Brain microvascular endothelial cell (primary cell): ENCODE measurements at regions not wholly inside any gene's neighbourhood (a gene's known extent, or its start where the extent isn't known, plus 50 kb on each side); places are given as distances from the start of the nearest gene placed in this dataset.

Experiments
- DNase-seq: peaks from one replicate; pipeline ENCODE4 v3.0.0-alpha.2; 2020
- H3K27ac ChIP-seq: fragments of 250-450 bp; sonication (Bioruptor Pico); 2 replicates; pipeline ENCODE4 v1.5.1; 2020; ENCODE audit warnings: mild to moderate bottlenecking, moderate library complexity
- H3K27me3 ChIP-seq: fragments of 250-450 bp; sonication (Bioruptor Pico); replicated peaks from 2 replicates; pipeline ENCODE4 v1.5.1; 2020; ENCODE audit warnings: mild to moderate bottlenecking
- H3K36me3 ChIP-seq: fragments of 250-450 bp; sonication (Bioruptor Pico); replicated peaks from 2 replicates; pipeline ENCODE4 v1.5.1; 2020; ENCODE audit warnings: mild to moderate bottlenecking
- H3K4me3 ChIP-seq: 2 replicates; pipeline ENCODE4 v1.5.1; 2011; ENCODE audit warnings: low read depth, mild to moderate bottlenecking, control low read depth, low read length, moderate library complexity
- CTCF ChIP-seq: IDR thresholded peaks from 2 replicates; pipeline ENCODE4 v1.5.1; 2011; ENCODE audit warnings: low read depth, mild to moderate bottlenecking, moderate library complexity, low read length, control low read depth, inconsistent platforms; ENCODE audit errors: missing control alignments
- in situ Hi-C: cut with HindIII; loops from 2 replicates; pipeline ENCODE4 v1.10.0; 2017; ENCODE audit warnings: low sequenced_read_pairs, low pct_ligation_motif_present

DNA sequence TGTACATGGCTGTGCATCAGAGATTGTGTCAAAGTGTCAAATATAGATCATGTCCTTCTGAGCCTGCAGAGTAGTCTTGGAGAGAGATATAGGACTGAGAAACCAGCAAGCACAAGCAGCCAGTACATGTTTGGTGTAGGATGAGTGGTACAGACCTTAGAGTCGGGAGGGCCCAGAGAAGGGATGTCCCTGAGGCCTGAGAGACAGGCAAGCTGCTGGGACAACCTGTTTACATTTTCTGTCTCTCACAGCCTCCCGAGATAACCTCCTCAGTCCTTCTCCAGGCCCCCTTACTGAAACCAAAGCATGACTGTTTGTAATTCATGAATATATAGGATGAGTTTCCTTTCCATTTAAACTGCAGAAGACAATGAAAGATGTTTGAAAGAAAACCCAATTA lies 182.4 kb upstream of the STT3B start:
- DNase-seq = no peak
- no peak for TF ChIP-seq CTCF
- no peak overlapping the region for H3K27ac ChIP-seq
- no peaks in the 10 kb centered on the region for H3K27me3 ChIP-seq
- in situ Hi-C loops = no loop called here
- H3K36me3 ChIP-seq = no peaks in the 10 kb centered on the region
- no peak overlapping the region for H3K4me3 ChIP-seq

DNA sequence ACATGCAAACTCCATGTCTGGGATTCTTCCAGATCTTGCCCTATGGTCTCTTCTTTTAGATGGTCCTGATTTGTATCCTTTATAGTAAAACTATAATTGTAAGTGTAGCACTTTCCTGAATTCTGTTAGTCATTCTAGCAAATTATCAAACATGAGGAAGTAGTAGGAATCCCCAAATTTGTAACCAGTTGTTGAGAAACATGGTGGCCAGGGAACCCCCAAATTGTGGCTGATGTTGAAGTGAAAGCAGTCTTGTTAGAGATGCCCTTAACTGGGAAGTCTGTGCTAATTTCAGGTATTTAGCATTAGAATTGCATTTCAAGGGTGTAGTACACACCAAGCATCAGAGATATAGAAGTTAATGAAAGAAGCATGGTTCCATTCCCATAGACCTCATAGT lies 180.4 kb upstream of the STT3B start:
- Histone ChIP-seq H3K4me3 (no peak overlapping the region), H3K27me3 (no peaks in the 10 kb centered on the region), H3K36me3 (no peaks in the 10 kb centered on the region), H3K27ac (no peak overlapping the region)
- TF ChIP-seq CTCF = no peak
- in situ Hi-C loops = no loop called here
- DNase-seq = no peak

- Histone ChIP-seq H3K27ac (no peak overlapping the region), H3K36me3 (no peaks in the 10 kb centered on the region), H3K27me3 (no peaks in the 10 kb centered on the region), H3K4me3 (no peak overlapping the region)
- no peak for DNase-seq
- no peak for TF ChIP-seq CTCF
- in situ Hi-C loops = no loop called here
These were observed 179.6 kb upstream of the STT3B start for GRCh38 chr3:31353166-31353565.

- Histone ChIP-seq H3K4me3 (no peak overlapping the region), H3K27ac (no peak overlapping the region), H3K36me3 (no peaks in the 10 kb centered on the region), H3K27me3 (no peaks in the 10 kb centered on the region)
- in situ Hi-C loops = no loop called here
- DNase-seq = no peak
- no peak for TF ChIP-seq CTCF
These were observed 178.4 kb upstream of the STT3B start for GRCh38 chr3:31354373-31354772.

GRCh38 chr3:31355807-31356206 lies 176.9 kb upstream of the STT3B start:
- TF ChIP-seq CTCF = no peak
- no peaks in the 10 kb centered on the region for H3K36me3 ChIP-seq
- no peak overlapping the region for H3K27ac ChIP-seq
- DNase-seq = no peak
- no peaks in the 10 kb centered on the region for H3K27me3 ChIP-seq
- in situ Hi-C loops = no loop called here
- H3K4me3 ChIP-seq = no peak overlapping the region

- H3K4me3 ChIP-seq = no peak overlapping the region
- no peaks in the 10 kb centered on the region for H3K36me3 ChIP-seq
- DNase-seq = no peak
- no peak for TF ChIP-seq CTCF
- no peaks in the 10 kb centered on the region for H3K27me3 ChIP-seq
- no peak overlapping the region for H3K27ac ChIP-seq
- in situ Hi-C loops = no loop called here
These were observed 175.8 kb upstream of the STT3B start for GRCh38 chr3:31356941-31357340.
